ENCODE measurements at regions not wholly inside any gene's neighbourhood (a gene's known extent, or its start where the extent isn't known, plus 50 kb on each side); places are given as distances from the start of the nearest gene placed in this dataset.

DNA sequence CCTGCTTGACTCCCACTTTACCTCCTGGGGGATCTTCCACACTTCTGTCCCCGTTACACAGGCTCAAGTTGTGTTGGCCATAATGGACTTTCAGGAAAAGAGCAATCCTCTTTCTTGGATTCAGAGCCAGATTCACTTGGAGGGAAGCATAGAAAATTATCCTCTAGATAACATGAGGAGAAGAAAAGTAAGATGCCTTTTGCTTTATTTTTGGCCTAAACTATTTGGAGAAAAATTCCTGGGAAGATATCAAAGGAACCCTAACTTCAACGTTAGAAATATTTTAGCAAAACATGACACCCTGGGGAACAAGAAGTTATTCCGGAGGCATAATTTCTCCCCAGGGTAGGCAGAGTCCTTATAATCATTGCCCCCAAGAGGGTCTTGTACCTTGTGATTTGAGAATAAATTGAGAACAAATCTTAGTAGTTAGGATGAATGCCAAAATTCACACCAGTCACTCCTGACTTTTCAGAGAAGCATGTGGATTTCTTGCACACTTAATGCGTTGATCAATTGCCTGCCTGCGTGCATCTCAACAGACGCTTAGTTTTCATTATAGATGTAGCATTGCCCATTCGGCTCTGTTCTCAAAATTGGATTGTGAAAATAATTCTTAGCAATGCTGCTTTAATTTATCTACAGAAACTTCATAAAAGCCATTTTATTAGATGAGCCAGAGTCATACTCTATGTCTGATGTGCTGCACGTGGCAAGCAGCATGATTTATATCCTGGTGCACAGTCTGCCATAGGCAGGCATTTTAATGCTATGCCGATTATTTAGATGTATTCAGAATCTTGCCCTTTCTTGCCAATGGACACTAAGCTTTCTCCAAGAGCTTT lies 224.4 kb downstream of the C7orf25 start:
- TF ChIP-seq GATA2 (IDR thresholded peaks at IDR 0.05; ENCODE audit: low read depth, low read length) = no peak
- TF ChIP-seq GATA3 (IDR thresholded peaks at IDR 0.05; ENCODE audit: low read depth, low read length) = no peak

Data from SH-SY5Y (cell line).